SU-DHL-6 (cell line): ENCODE measurements at regions not wholly inside any gene's neighbourhood (a gene's known extent, or its start where the extent isn't known, plus 50 kb on each side); places are given as distances from the start of the nearest gene placed in this dataset.

Experiments
- H2AFZ ChIP-seq: fragments of 200-600 bp; sonication (generic); 2 replicates; pipeline ENCODE4 v1.6.1; 2014; ENCODE audit warnings: low read depth, mild to moderate bottlenecking, moderate library complexity, mixed read lengths, antibody characterized with exemption, low read length; ENCODE audit not compliant: severe bottlenecking
- H3F3A ChIP-seq: fragments of 200-600 bp; shearing (Covaris generic); 2 replicates; pipeline ENCODE4 v1.6.0; 2016; ENCODE audit warnings: antibody characterized with exemption, mild to moderate bottlenecking; ENCODE audit not compliant: insufficient read depth
- H3K27ac ChIP-seq: fragments of 200-600 bp; sonication (generic); 2 replicates; pipeline ENCODE4 v1.5.1; 2016; ENCODE audit warnings: low read depth, mild to moderate bottlenecking, low read length, moderate library complexity, mixed read lengths
- H3K27me3 ChIP-seq: fragments of 200-600 bp; sonication (generic), shearing (Covaris generic); 2 replicates; pipeline ENCODE4 v1.6.0; 2014; ENCODE audit warnings: mild to moderate bottlenecking, low read length
- H3K36me3 ChIP-seq: fragments of 200-600 bp; sonication (generic); 2 replicates; pipeline ENCODE4 v1.6.1; 2014; ENCODE audit warnings: mild to moderate bottlenecking, low read length, mixed read lengths
- H3K4me2 ChIP-seq: fragments of 300-600, 200-600 bp; shearing (Covaris generic), sonication (generic); 2 replicates; pipeline ENCODE4 v1.6.0; 2014; ENCODE audit warnings: low read length, low read depth, mild to moderate bottlenecking; ENCODE audit not compliant: poor library complexity, severe bottlenecking
- H3K4me3 ChIP-seq: fragments of 200-600 bp; sonication (generic); 2 replicates; pipeline ENCODE4 v1.5.1; 2014; ENCODE audit warnings: antibody characterized with exemption, low read length, mild to moderate bottlenecking, mixed read lengths; ENCODE audit not compliant: insufficient read depth, poor library complexity, severe bottlenecking
- H3K79me2 ChIP-seq: fragments of 200-600 bp; sonication (generic); 2 replicates; pipeline ENCODE4 v1.6.1; 2014; ENCODE audit warnings: mild to moderate bottlenecking, low read length, moderate library complexity; ENCODE audit not compliant: insufficient read depth
- H3K9ac ChIP-seq: fragments of 200-600 bp; sonication (generic); 2 replicates; pipeline ENCODE4 v1.7.0; 2014; ENCODE audit warnings: mild to moderate bottlenecking, low read length
- H3K9me2 ChIP-seq: fragments of 200-600 bp; sonication (generic); replicated peaks from 2 replicates; pipeline ENCODE4 v1.6.1; 2014; ENCODE audit warnings: low read length; ENCODE audit not compliant: insufficient read depth
- H3K9me3 ChIP-seq: fragments of 200-600 bp; sonication (generic); 2 replicates; pipeline ENCODE4 v1.6.1; 2014; ENCODE audit warnings: low read length, mixed read lengths; ENCODE audit not compliant: insufficient read depth
- H4K20me1 ChIP-seq: fragments of 200-600 bp; sonication (generic); 2 replicates; pipeline ENCODE4 v1.6.1; 2014; ENCODE audit warnings: low read depth, mild to moderate bottlenecking, antibody characterized with exemption, low read length, moderate library complexity, mixed read lengths
- EZH2phosphoT487 ChIP-seq: fragments of 200-600 bp; sonication (generic), shearing (Covaris generic); conservative IDR thresholded peaks from 2 replicates; pipeline ENCODE4 v1.6.1; 2018; ENCODE audit warnings: mild to moderate bottlenecking, antibody characterized with exemption, low read length, moderate library complexity, mixed read lengths
- TF ChIP-seq, protein P1 (sequence below): fragments of 200-600 bp; sonication (generic); IDR thresholded peaks from one replicate; pipeline ENCODE4 v1.5.1; 2017; ENCODE audit warnings: antibody characterized with exemption, mild to moderate bottlenecking, low read length, moderate library complexity; ENCODE audit not compliant: insufficient read depth, poor library complexity, severe bottlenecking

GRCh38 chr11:50187220-50187619 is 154.5 kb downstream of the OR4C45 start:
- no peaks in the 10 kb centered on the region for H3K9me2 ChIP-seq
- H3K27me3 ChIP-seq: no peaks in the 10 kb centered on the region
- no peaks in the 10 kb centered on the region for H4K20me1 ChIP-seq
- TF ChIP-seq EZH2phosphoT487: no peak
- TF ChIP-seq, protein P1, sequence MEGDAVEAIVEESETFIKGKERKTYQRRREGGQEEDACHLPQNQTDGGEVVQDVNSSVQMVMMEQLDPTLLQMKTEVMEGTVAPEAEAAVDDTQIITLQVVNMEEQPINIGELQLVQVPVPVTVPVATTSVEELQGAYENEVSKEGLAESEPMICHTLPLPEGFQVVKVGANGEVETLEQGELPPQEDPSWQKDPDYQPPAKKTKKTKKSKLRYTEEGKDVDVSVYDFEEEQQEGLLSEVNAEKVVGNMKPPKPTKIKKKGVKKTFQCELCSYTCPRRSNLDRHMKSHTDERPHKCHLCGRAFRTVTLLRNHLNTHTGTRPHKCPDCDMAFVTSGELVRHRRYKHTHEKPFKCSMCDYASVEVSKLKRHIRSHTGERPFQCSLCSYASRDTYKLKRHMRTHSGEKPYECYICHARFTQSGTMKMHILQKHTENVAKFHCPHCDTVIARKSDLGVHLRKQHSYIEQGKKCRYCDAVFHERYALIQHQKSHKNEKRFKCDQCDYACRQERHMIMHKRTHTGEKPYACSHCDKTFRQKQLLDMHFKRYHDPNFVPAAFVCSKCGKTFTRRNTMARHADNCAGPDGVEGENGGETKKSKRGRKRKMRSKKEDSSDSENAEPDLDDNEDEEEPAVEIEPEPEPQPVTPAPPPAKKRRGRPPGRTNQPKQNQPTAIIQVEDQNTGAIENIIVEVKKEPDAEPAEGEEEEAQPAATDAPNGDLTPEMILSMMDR: no peak
- no peak overlapping the region for H3K4me3 ChIP-seq
- no peak overlapping the region for H3K27ac ChIP-seq
- H3K79me2 ChIP-seq: no peaks in the 10 kb centered on the region
- H3K9ac ChIP-seq: no peak overlapping the region
- H3K9me3 ChIP-seq: no peaks in the 10 kb centered on the region
- H3K4me2 ChIP-seq: no peak overlapping the region
- no peaks in the 10 kb centered on the region for H3K36me3 ChIP-seq
- H2AFZ ChIP-seq: no peak overlapping the region
- no peaks in the 10 kb centered on the region for H3F3A ChIP-seq

DNA sequence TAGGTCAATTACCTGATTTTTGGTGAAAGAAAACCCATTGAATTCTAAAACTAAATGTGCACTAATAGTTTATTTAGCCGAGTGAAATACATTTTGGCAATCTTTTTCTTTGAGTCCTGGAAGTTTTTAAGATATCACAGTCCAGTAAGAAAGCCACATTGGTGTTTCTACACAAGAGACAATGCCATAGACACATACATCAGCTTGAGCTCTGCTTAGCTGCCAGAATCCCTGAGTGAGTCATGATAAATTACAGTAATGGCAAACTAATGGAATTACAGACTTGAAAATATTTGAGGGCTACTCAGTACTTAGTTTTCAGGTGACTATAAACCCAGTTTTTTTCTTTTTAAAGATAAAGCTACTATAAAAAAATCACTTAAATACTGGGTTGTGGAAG is 155.4 kb downstream of the OR4C45 start:
- no peak for TF ChIP-seq EZH2phosphoT487
- TF ChIP-seq, protein P1: no peak
- Histone ChIP-seq H3K4me2 (no peak overlapping the region), H3K36me3 (no peaks in the 10 kb centered on the region), H3K9ac (no peak overlapping the region), H3K4me3 (no peak overlapping the region), H3K9me3 (no peaks in the 10 kb centered on the region), H3K9me2 (no peaks in the 10 kb centered on the region), H3K27me3 (no peaks in the 10 kb centered on the region), H4K20me1 (no peaks in the 10 kb centered on the region), H3K27ac (no peak overlapping the region), H3F3A (no peaks in the 10 kb centered on the region), H2AFZ (no peak overlapping the region), H3K79me2 (no peaks in the 10 kb centered on the region)

DNA sequence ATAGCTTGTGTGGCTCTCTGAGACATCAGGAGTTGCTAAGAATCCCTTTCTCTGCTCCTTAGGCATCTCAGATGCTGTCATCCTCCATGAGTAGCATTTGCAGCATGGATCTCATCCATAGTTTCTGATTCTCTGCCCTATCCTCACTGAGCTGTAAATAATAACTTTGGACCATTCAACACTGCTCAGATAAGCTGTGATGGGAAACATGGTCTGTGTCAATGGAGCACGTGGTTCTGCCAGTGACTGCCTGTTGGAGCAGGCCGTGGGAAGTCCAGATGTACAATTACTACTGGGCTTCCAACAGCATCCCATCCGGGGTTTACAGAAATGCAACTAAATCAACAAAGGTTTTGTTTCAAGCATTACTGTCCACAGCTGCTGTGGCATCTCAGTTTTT is 160.1 kb downstream of the OR4C45 start:
- H3K9ac ChIP-seq: no peak overlapping the region
- H2AFZ ChIP-seq: no peak overlapping the region
- H3K4me3 ChIP-seq: no peak overlapping the region
- no peaks in the 10 kb centered on the region for H3K9me2 ChIP-seq
- no peaks in the 10 kb centered on the region for H3K36me3 ChIP-seq
- H3K4me2 ChIP-seq: no peak overlapping the region
- H3K27me3 ChIP-seq: no peaks in the 10 kb centered on the region
- no peaks in the 10 kb centered on the region for H3F3A ChIP-seq
- TF ChIP-seq EZH2phosphoT487: no peak
- TF ChIP-seq, protein P1: no peak
- no peaks in the 10 kb centered on the region for H3K9me3 ChIP-seq
- no peaks in the 10 kb centered on the region for H3K79me2 ChIP-seq
- no peaks in the 10 kb centered on the region for H4K20me1 ChIP-seq
- H3K27ac ChIP-seq: no peak overlapping the region
